Mesothelial cell of epicardium (in vitro differentiated cells): ENCODE measurements at regions not wholly inside any gene's neighbourhood (a gene's known extent, or its start where the extent isn't known, plus 50 kb on each side); places are given as distances from the start of the nearest gene placed in this dataset.

ENCODE experiments used
- DNase-seq, 2 experiments: peaks; one replicate each; pipeline ENCODE4 v3.0.0; 2021; ENCODE audit warnings: low spot score in 2 of 2; ENCODE audit not compliant: unreplicated experiment in 2 of 2
- H3K27ac Mint-ChIP-seq: 2 replicates; pipeline ENCODE4 v1.8.0; 2021; ENCODE audit warnings: mixed read lengths
- H3K27me3 Mint-ChIP-seq: 2 replicates; pipeline ENCODE4 v1.8.0; 2021; ENCODE audit warnings: low read depth, mixed read lengths
- H3K36me3 Mint-ChIP-seq: 2 replicates; pipeline ENCODE4 v1.8.0; 2021; ENCODE audit warnings: mixed read lengths
- H3K4me1 Mint-ChIP-seq: 2 replicates; pipeline ENCODE4 v1.8.0; 2021; ENCODE audit warnings: mixed read lengths
- H3K4me3 Mint-ChIP-seq: 2 replicates; pipeline ENCODE4 v1.8.0; 2021; ENCODE audit warnings: mild to moderate bottlenecking, moderate library complexity, mixed read lengths
- H3K9me3 Mint-ChIP-seq: 2 replicates; pipeline ENCODE4 v1.8.0; 2021; ENCODE audit warnings: mixed read lengths
- CTCF ChIP-seq: fragments of 200-600 bp; sonication (generic); IDR thresholded peaks from one replicate; pipeline ENCODE4 v1.5.0; 2021; ENCODE audit warnings: antibody characterized with exemption; ENCODE audit not compliant: unreplicated experiment

- no peak for DNase-seq
- no peaks in the 10 kb centered on the region for H3K36me3 Mint-ChIP-seq
- no peak overlapping the region for H3K27ac Mint-ChIP-seq
- no peaks in the 10 kb centered on the region for H3K4me1 Mint-ChIP-seq
- H3K9me3 Mint-ChIP-seq = peaks cover 20% of the 10 kb centered on the region
- no peak overlapping the region for H3K4me3 Mint-ChIP-seq
- TF ChIP-seq CTCF = no peak
- peaks cover 3% of the 10 kb centered on the region for H3K27me3 Mint-ChIP-seq
These were observed 304.3 kb upstream of the CTNND2 start for GRCh38 chr5:12208366-12209100.

- Mint-ChIP-seq H3K4me1 (no peaks in the 10 kb centered on the region), H3K9me3 (peaks cover 15% of the 10 kb centered on the region), H3K27ac (no peak overlapping the region), H3K4me3 (no peak overlapping the region), H3K36me3 (no peaks in the 10 kb centered on the region), H3K27me3 (peaks cover 3% of the 10 kb centered on the region)
- DNase-seq = no peak
- TF ChIP-seq CTCF = no peak
These were observed 300.5 kb upstream of the CTNND2 start for GRCh38 chr5:12204761-12205160.

GRCh38 chr5:12193536-12193935 lies 289.3 kb upstream of the CTNND2 start:
- no peaks in the 10 kb centered on the region for H3K4me1 Mint-ChIP-seq
- no peak overlapping the region for H3K4me3 Mint-ChIP-seq
- H3K9me3 Mint-ChIP-seq = no peaks in the 10 kb centered on the region
- no peaks in the 10 kb centered on the region for H3K36me3 Mint-ChIP-seq
- no peak overlapping the region for H3K27ac Mint-ChIP-seq
- DNase-seq = no peak
- H3K27me3 Mint-ChIP-seq = peaks cover 5% of the 10 kb centered on the region
- no peak for TF ChIP-seq CTCF

GRCh38 chr5:12183003-12183402 lies 278.8 kb upstream of the CTNND2 start:
- DNase-seq = no peak
- Mint-ChIP-seq H3K27me3 (no peaks in the 10 kb centered on the region), H3K9me3 (no peaks in the 10 kb centered on the region), H3K27ac (no peak overlapping the region), H3K4me1 (no peaks in the 10 kb centered on the region), H3K4me3 (no peak overlapping the region), H3K36me3 (no peaks in the 10 kb centered on the region)
- TF ChIP-seq CTCF = no peak

GRCh38 chr5:12177851-12178250 lies 273.6 kb upstream of the CTNND2 start:
- TF ChIP-seq CTCF = no peak
- Mint-ChIP-seq H3K27me3 (no peaks in the 10 kb centered on the region), H3K4me3 (no peak overlapping the region)

More at GRCh38 chr5:12177851-12178250, 273.6 kb upstream of the CTNND2 start:
- no peaks in the 10 kb centered on the region for H3K36me3 Mint-ChIP-seq
- no peak for DNase-seq
- no peaks in the 10 kb centered on the region for H3K4me1 Mint-ChIP-seq
- H3K9me3 Mint-ChIP-seq = no peaks in the 10 kb centered on the region
- no peak overlapping the region for H3K27ac Mint-ChIP-seq
